ENCODE measurements at regions not wholly inside any gene's neighbourhood (a gene's known extent, or its start where the extent isn't known, plus 50 kb on each side); places are given as distances from the start of the nearest gene placed in this dataset.

GRCh38 chr14:29007990-29008389, 241.4 kb downstream of the FOXG1 start:
- no peaks in the 10 kb centered on the region for H3K4me1 ChIP-seq (ENCODE audit: insufficient read depth, low read length)
- H2AFZ ChIP-seq (ENCODE audit: low read length) = no peak overlapping the region
- H3K27ac ChIP-seq (ENCODE audit: insufficient read length, low read depth, low read length) = no peak overlapping the region
- H3K79me1 ChIP-seq (ENCODE audit: insufficient read depth, low read depth, low read length, poor library complexity, severe bottlenecking) = no peaks in the 10 kb centered on the region
- H2BK20ac ChIP-seq (ENCODE audit: low read depth, low read length, poor library complexity, severe bottlenecking) = no peak overlapping the region
- no peak overlapping the region for H2BK120ac ChIP-seq (ENCODE audit: low read depth, low read length, poor library complexity, severe bottlenecking)
- H2BK15ac ChIP-seq (ENCODE audit: low read depth, low read length) = no peak overlapping the region
- Mint-ChIP-seq H3K36me3 (ENCODE audit: insufficient read depth in 1 of 3, low read depth in 3 of 3) (peaks cover 0 to 13% (median 0%) of the 10 kb centered on the region in 3 experiments; a peak in 2 of 7 replicates), H3K27me3 (ENCODE audit: low read depth) (no peaks in the 10 kb centered on the region; the same call in 1 of the 2 replicates), H3K4me3 (no peak overlapping the region), H3K27ac (no peak overlapping the region), H3K4me1 (no peaks in the 10 kb centered on the region), H3K9me3 (peaks cover 0 to 5% of the 10 kb centered on the region in 2 experiments; a peak in 3 of 5 replicates)
- H3K14ac ChIP-seq (ENCODE audit: insufficient read depth, low read length) = no peak overlapping the region
- no peaks in the 10 kb centered on the region for H4K20me1 ChIP-seq (ENCODE audit: control insufficient read depth, insufficient read depth, insufficient read length)
- H3K9ac ChIP-seq (ENCODE audit: extremely low read depth, insufficient read length, low read length) = no peak overlapping the region
- H4K91ac ChIP-seq (ENCODE audit: insufficient read length, low read depth, low read length) = no peak overlapping the region
- no peaks in the 10 kb centered on the region for H3K23me2 ChIP-seq (ENCODE audit: insufficient read length, low read depth, low read length, poor library complexity, severe bottlenecking)
- H4K5ac ChIP-seq (ENCODE audit: insufficient read length, low read depth, low read length) = no peak overlapping the region
- no peak overlapping the region for H3K23ac ChIP-seq (ENCODE audit: insufficient read length, low read depth, low read length)
- H3K18ac ChIP-seq (ENCODE audit: insufficient read length, low read depth, low read length) = no peak overlapping the region
- TF ChIP-seq, protein P1, sequence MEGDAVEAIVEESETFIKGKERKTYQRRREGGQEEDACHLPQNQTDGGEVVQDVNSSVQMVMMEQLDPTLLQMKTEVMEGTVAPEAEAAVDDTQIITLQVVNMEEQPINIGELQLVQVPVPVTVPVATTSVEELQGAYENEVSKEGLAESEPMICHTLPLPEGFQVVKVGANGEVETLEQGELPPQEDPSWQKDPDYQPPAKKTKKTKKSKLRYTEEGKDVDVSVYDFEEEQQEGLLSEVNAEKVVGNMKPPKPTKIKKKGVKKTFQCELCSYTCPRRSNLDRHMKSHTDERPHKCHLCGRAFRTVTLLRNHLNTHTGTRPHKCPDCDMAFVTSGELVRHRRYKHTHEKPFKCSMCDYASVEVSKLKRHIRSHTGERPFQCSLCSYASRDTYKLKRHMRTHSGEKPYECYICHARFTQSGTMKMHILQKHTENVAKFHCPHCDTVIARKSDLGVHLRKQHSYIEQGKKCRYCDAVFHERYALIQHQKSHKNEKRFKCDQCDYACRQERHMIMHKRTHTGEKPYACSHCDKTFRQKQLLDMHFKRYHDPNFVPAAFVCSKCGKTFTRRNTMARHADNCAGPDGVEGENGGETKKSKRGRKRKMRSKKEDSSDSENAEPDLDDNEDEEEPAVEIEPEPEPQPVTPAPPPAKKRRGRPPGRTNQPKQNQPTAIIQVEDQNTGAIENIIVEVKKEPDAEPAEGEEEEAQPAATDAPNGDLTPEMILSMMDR (conservative IDR thresholded peaks at IDR 0.05) = no peak
- H3K9me3 ChIP-seq (ENCODE audit: control insufficient read depth, low read depth, low read length) = no peaks in the 10 kb centered on the region
- no peak overlapping the region for H4K8ac ChIP-seq (replicated peaks; ENCODE audit: insufficient read length, low read depth, low read length)
- no peak for DNase-seq
- H2BK12ac ChIP-seq (ENCODE audit: insufficient read length, low read depth, low read length) = no peak overlapping the region
- H3K27me3 ChIP-seq (ENCODE audit: insufficient read depth, low read length) = no peaks in the 10 kb centered on the region
- no peak overlapping the region for H3K4me2 ChIP-seq (ENCODE audit: insufficient read depth, insufficient read length, low read length)
- no peak overlapping the region for H3T11ph ChIP-seq (ENCODE audit: low read length)
- no peak overlapping the region for H3K56ac ChIP-seq (ENCODE audit: insufficient read length, low read depth, low read length)
- H2AK5ac ChIP-seq (ENCODE audit: insufficient read length, low read length) = no peak overlapping the region
- H3K79me2 ChIP-seq (ENCODE audit: insufficient read depth, low read length) = no peaks in the 10 kb centered on the region
- H2BK5ac ChIP-seq (ENCODE audit: insufficient read length, low read length) = no peak overlapping the region
- H3K4ac ChIP-seq (ENCODE audit: low read depth, low read length) = no peak overlapping the region
- no CpG with 5 or more reads among the region's 2 CpGs for WGBS (ENCODE audit: extremely low coverage, insufficient read length, low lambda C conversion rate)

Measured in H9 (cell line).